KG1 (cell line): ENCODE measurements at regions not wholly inside any gene's neighbourhood (a gene's known extent, or its start where the extent isn't known, plus 50 kb on each side); places are given as distances from the start of the nearest gene placed in this dataset.
"Not testable (repeated sequence)": the region's sequence is repeated elsewhere in the genome, so short reads cannot be mapped to it uniquely, and the experiment has no call there.

Source experiments
- DNase-seq: peaks from one replicate; lab custom pipeline; 2025; lab: John Stamatoyannopoulos, UW

DNA sequence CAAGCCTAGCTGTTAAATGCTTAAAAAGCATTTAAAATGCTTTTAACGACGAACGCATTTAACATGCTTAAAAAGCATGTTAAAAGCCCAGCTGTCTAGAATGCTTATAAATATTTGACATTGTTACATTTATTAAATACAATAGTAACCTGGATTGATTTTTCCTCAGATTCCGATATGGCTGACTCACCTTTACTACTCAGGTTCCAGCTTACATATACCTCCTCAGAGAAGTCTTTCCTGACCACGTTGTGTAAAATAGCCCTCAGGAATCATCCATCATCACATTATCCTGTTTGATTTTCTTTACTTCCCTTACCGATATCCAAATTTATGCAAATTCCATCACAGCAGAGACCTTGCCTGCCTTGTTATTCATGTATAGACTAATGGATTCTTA, 51.4 kb downstream of the SLC41A2 start:
- DNase-seq = no peak

DNA sequence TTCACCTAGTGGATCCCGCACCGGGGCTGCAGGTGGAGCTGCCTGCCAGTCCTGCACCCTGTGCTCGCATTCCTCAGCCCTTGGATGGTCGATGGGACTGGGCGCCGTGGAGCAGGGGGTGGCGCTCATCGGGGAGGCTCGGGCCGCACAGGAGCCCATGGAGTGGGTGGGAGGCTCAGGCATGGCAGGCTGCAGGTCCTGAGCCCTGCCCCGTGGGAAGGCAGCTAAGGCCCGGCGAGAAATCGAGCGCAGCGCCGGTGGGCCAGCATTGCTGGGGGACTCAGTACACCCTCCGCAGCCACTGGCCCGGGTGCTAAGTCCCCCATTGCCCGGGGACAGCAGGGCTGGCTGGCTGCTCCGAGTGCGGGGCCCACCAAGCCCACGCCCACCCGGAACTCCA, 52.6 kb downstream of the SLC41A2 start:
- not testable (repeated sequence) for DNase-seq

DNA sequence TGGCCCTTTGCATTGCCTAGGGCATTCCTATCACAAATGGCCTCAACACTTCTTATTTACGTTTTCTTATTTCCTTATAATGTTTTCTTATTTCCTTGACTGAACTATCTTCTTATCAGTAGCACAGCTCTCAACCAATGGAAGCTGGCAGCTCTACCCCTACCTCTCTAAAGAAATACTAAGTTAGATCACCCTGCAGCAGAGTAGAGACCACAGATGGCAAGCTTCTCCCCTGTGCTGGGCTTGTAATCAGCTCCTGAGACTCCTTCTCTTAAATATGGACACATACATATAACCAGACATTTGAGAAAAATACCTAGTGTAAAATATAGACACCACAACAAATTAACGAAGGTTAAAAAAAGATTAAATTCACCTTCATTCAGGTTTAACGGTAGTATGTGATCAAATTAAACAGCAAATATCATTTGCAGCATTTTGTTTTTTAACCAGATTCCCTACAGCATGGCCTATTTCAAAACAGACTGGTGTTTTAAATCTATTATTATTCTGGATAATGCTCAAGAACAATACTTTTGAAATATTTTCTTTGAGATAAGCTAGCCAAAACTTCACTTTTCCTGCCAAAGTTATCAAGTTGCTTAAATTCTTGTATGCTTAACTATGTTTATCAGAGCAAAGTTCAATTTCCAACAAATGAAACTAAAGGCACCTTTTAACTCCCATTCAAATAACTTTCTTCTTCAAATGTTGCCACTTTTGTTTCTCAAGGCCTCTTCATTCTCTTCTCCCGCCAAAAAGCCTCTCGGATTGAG, 54.3 kb downstream of the SLC41A2 start:
- DNase-seq = no peak

DNA sequence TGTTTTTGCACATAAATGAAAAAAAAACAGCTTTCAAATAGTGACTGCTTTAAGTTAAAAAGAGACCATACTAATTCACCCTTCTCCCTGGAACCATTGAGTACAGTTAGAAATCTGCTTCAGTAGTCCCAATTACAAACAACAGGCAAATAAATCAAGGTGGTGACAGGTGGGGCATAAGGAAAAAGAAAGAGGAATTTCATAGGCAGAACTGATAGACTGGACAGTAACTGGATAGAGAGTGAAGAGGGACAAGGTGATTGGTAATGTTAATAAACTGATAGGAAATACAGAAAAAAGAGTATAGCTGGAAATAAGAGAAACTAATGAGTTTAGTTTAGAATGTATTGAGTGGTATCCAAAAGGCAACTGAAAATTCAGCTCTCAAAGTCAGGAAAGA, 56.0 kb downstream of the SLC41A2 start:
- DNase-seq = no peak

DNA sequence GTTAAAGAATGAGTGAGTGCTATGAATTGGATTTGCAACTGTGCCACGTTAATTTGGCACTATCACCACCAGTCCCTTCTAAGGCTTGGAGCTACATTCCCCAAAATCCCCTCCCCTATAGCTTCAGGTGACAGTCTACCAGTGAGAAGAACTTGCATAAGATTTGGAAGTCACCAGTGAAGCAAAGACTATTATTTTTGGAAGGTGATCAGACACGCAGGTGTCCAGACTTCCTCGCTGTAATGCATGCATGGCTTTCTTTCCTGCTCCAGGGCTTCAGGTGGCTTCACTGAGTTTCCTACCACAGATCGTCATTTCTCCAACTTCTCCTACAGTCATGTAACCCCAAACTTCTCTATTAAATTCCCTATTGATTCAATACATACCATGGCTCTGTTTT, 61.4 kb downstream of the SLC41A2 start:
- DNase-seq = no peak

DNA sequence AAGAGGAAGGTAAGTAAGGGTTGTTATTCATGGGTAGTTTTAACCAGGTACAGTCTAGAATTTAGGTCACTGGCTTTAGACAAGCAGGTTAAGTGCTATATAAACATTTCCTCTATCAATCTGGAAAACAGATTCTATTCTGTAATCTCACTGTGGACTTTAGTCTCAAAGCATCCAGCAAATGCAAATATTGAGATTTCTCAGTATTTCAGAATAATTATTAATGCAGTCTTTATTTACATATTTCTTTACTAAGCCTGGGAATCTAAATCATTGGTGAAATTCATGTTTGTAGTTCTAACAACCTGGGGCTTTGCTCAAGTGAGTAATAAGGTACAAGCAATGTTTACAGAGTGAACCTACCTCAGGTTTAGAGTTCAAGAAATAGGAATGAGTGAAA, 61.9 kb downstream of the SLC41A2 start:
- no peak for DNase-seq

DNA sequence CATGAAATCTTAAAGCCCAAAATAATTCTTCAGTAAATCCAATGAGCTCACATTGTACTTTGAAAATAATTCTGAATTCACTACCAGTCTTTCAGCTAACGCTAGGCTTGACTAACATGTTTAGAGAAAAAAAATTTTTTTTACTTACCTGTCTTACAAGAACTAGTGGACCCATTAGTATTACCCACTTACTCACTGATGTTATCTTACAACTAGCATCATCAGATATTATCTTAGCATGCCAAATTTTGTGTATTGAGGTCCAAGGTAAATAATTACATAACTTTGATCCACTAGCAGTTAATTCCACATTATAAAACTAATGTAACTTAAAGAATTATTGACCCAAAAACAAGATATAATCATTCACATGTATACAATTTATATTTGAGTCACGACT, 62.7 kb downstream of the SLC41A2 start:
- no peak for DNase-seq

DNA sequence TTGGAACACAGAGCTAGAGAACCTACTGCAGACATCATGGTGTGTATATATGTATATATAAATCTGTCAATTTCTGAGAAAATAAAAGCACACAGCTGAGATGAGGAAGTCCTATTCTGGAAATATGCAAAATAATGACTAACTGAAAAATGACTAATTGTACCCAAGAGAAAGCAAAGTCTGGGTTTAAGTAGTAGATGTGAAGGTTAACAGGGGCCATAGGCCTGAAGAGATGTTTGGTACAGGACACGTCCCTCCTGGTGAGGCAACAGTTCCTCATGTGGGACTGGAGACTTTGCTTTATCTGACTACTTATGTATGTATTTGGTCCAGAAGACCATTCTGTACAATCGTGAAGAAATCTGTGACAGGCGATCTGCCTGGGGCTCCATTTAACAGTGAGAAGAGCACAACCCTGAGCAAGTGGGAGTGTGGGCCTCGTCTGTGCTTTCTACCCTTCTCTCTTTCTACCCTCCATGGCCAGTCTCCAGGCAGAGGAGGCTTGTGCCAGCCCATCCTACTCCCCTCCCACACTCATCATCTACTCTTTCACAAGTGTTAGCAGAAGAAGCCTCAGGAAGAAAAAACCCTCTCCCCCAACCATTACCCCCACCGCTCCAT, 67.5 kb downstream of the SLC41A2 start:
- DNase-seq = no peak

DNA sequence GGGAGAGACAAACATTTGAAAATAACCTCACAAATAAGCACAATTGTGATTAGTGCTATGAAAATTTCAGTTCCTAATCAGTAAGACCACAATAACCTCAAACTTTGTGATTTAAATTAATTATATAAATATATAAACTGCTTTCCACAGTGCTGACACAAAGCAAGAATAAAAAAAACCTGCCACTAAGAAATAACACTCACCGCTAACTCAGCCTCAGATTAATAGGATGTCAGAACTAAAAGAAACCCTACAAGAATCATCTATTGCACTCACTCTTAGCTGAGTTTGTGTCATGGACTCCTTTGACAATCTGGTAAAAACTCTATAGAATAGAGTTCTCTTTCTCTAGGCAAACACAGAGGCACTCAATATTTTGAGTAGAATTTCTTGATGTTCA, 68.4 kb downstream of the SLC41A2 start:
- no peak for DNase-seq

DNA sequence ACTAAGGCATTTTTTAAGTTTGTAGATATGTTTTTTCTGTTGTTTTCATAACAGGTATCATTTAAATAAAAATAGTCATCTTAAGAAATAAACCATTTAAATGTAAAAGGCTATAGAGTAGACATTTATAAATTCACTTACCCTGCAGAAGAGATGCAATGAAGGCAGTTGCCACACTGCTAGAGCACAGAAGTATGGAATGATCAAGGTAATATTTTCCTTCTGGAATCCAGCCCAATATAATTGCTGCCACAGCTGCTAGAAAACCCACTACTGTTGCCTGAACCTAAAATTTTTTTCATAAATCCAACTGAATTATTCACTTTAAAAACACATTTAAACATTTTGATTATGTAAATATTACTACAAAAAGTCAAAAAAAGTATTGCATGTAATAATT, 69.2 kb downstream of the SLC41A2 start:
- no peak for DNase-seq

DNA sequence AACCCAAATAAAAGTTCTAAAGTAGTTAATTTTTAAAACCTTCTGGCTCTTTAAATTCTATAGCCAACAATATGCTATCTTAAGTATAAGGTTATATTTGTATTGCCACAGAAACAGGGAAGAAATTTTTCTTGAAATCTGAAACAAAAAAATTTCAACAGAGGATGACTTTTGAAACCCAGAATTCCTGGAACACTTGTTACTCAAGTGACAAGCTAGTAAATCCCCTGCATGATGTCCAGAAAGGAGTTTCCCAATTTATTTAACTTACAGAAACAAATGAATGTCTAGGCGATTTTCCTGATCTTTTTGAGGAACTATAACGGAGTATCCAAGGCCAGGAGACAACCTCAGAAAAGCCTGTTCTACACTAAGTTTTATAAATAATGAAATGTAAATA, 69.6 kb downstream of the SLC41A2 start:
- DNase-seq = no peak

DNA sequence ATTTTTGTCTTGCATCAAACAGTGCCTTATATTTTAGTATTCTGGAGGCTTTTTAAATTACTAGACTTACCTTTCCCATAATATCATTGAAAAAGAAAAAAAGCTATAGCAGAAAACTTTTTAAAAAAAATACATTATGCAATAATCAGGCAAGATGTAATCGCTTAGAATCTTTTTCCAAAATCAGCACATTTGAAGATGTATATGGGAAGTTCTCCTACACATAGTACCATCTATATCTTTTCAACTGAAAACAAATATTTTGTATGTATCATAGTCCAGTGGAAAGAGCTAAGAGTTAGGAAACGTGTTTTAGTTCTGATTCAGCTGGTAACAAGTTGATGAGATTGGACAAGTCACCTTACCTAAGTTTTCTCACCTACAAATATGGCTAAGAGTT, 70.6 kb downstream of the SLC41A2 start:
- DNase-seq = no peak

DNA sequence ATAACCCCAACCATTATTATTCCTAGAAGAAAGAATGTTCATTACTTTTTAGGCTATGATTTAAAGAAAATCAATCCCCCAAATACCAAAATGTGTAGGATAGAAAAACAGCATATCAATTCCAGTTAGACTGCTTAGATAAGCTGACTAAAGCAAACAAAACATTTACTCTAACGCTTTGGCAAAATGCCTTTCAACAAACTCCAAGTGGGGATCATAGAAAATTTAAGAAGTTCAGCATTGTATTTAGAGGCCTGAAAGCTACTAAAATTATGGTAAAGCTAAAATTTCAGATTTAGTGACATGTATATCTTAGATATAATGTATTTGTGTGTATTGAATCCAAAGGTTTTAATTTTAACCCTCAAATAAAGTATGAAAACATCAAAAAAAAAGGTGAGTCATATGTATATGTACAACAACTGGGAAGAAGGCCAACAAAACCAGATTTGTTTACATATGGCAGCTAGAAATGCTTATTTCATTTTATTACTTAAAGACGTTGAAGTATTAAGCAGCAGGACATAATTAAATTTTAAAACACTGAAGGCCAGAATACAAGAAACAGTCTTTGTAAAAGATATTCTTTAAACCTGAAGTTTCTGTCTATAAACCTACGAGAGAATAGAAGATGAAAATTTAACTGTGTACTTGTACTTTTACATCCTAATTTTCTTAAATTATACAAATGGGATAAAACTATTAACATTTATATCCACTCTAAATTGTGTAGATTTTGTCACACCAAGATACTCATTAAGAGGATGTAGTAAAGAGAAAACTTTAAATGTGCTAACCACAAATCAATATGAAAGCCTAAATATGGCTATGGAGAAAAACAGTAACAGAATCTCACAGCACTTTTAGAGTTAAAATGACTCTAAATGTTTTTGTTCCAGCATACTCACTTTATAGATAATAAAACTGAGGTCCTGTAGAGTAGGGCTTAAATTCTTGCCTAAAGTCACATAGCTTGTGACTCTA, 71.4 kb downstream of the SLC41A2 start:
- no peak for DNase-seq

DNA sequence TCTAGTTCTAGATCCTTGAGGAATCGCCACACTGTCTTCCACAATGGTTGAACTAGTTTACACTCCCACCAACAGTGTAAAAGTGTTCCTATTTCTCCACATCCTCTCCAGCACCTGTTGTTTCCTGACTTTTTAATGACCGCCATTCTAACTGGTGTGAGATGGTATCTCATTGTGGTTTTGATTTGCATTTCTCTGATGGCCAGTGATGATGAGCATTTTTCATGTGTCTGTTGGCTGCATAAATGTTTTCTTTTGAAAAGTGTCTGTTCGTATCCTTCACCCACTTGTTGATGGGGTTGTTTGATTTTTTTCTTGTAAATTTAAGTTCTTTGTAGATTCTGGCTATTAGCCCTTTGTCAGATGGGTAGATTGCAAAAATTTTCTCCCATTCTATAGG, 79.2 kb downstream of the SLC41A2 start:
- not testable (repeated sequence) for DNase-seq

DNA sequence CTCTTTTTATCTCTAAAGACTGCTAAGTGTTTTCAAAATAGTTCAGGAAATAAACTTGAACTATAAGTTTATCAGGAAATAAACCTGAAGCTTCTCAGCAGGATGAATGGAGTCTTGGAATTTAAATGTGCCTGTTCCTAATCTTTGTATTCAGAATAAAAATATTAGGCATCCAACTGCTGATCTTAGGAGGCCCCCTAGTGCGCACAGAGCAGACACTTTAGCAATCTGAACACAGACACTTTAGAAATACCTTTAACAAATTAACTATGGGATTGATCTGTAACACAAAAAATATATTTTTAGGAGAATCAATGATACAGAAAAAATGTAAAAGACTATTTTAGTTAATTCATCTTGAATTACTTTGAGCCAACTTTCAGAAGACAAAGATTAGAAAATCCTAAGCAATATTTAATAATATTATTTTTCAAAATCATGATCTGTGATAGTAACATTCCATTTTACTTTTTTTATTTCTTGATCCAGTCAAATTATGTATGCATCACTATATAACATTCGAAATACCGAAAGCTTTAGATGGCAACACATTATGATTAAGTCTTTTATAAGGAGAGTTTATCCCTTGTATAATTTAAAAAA, 80.9 kb downstream of the SLC41A2 start:
- no peak for DNase-seq

DNA sequence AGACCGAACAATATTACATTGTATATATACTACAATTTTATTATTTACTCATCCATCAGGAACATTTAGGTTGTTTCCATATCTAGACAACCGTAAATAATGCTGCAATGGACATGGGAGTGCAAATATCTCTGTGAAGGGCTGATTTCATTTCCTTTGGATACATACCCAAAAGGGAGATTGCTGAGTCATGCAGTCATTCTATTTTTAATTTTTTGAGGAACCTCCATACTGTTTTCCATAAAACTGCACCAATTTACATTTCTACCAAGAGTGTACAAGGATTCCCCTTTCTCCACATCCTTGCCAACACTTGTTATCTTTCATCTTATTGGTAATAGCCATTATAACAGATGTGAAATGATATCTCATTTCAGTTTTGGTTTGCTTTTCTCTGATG, 84.7 kb downstream of the SLC41A2 start:
- DNase-seq = no peak

DNA sequence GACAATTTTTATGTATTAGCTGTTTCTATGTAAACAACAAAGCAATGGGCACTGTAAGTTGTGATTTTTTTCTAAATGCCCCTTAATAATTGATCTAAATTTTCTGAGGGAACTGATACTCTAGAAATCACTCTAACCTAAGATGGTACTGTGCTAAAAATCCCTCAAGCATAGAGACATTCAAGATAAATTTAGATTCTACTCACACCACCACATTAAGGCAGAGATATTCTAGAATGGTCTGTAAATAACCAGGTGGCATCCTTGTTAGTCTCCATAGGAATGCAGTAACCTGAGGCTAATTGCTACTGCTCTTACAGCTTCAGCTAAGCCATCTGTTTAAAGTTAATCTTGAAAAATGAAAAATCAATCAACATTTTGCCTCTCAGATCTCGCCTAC, 87.3 kb downstream of the SLC41A2 start:
- no peak for DNase-seq

DNA sequence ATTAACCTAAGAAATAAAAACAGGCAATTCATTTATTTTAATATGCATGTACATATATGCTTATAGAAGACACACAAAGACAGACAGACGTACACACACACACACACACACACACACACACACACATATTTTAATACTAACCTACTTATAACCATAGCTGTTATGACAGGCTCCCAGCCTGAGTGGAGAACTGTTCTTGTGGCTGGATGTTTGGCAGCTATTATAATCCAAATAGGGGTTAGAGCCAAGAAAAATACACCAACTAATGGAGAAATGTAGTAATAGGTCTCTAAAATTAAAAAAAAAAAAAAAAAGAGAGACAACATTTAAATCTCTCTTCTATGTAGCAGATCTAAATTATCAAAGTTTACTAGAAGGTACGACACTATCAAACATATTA, 91.8 kb downstream of the SLC41A2 start:
- no peak for DNase-seq

DNA sequence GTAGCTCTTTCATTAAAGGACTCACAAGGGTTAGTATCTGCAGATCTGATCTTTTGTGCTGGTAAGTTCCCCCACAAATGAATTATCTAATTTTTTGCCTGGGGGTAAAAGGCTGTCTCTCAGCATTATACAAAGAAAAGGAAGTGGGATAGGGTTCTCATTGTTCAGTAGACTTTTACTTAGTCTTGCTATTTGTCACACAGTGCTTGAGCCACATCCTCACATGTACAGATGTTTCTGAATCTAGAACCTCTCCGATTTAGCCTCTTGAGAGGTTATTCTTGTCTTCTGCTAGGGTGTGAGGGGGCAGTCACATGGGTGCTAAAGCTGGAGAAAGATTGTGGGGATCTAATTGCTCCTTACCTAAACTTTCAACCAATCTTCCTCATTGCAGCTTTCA, 93.0 kb downstream of the SLC41A2 start:
- DNase-seq = peak; percentile 4

DNA sequence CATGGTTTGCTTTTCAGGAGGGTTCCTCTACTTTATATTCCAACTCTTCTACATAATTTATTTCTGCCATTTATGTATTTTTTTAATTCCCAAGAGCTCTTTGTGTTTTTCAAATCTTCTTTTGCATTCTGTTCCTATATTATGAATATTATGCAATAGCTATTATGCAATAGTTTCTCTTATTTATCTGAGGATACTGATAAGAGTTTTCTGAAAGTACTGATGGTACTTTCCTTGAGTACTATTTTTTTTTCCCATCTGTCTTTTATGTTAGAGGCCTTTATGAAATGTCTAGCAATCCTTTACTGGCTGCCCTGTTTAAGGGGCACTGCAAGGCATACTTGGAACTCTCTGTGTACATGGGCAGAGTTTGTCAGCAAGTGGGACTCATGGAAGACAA, 93.4 kb downstream of the SLC41A2 start:
- DNase-seq = no peak

DNA sequence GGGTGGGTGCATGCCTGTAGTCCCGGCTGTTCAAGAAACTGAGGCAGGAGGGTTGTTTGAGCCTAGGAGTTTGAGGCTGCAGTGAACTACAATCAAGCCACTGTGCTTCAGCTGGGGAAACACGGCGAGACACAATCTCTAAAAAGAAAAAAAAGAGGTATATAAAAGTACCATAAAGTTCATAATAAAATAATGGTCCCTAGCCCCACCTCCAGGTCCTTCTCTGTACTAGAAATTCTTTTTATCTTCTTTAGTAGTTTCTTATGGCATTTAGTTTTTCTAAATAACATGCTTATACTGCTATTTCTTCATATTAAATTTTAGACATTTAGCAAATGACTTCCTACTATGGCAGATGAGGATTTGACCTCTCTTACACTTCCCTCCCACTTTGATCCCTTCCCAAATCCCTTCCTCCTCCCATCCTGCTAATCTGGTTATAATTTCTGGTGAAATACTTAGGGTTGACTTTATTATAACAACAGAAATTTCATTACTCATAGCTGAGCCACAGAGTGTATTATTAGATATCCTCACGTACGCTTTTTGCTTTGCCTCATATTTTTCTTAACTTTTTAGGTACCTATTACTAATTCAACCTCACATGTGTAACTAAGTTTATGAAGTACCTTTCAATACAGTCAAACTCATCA, 94.7 kb downstream of the SLC41A2 start:
- no peak for DNase-seq
